ENCODE measurements at regions not wholly inside any gene's neighbourhood (a gene's known extent, or its start where the extent isn't known, plus 50 kb on each side); places are given as distances from the start of the nearest gene placed in this dataset.

DNA sequence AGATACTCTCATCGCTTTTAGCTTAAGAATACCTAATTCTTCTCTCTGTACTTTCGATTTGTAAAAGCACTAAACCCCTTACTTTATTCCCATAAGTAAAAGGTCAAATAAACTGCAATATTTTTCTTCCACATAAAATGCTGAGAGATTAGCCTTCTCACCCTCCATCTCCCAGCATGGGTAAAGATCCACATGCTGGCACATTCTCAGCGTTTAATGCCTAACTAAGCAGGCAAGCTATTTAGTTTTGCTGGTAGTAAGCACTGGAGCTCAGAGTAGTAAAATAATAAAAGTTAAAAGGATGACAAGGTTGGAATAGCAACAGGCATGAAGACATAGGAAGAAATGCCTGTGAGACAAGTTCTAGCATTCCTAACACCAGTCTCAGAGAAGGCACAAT, 65.9 kb upstream of the NEBL start:
- H3K27ac ChIP-seq (ENCODE audit: low read length), result no peak overlapping the region
- H3K27me3 ChIP-seq (ENCODE audit: insufficient read depth, low read length), result no peaks in the 10 kb centered on the region
- no peak overlapping the region for H3K9ac ChIP-seq (ENCODE audit: low read depth, low read length)
- no peaks in the 10 kb centered on the region for H3K9me3 ChIP-seq (ENCODE audit: insufficient read depth, low read depth, low read length)
- no peak overlapping the region for H3K4me3 ChIP-seq (ENCODE audit: low read length)
- H3K36me3 ChIP-seq (ENCODE audit: insufficient read depth, low read depth, low read length), result no peaks in the 10 kb centered on the region
- no peaks in the 10 kb centered on the region for H3K4me1 ChIP-seq (ENCODE audit: insufficient read depth, low read length)

DNA sequence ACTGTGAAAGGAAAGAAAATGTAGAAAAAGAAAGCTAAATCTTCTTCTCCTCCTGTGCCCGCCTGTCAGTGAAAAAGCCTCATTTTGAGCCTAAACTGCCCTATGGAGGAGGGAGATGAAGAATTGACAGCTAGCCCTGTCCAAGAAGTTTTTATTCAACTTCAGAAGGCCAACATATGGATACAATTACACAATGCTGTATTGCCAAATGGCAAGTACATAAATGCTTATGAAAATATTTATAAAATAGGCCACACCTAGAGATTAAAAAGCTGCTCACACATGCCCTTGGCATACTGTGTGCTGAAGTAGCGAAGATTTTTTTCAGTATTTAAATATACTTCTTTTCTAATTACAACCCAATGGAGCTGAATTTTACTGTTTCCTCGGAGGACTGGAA, 65.1 kb upstream of the NEBL start:
- H3K27ac ChIP-seq (ENCODE audit: low read length), result no peak overlapping the region
- no peaks in the 10 kb centered on the region for H3K4me1 ChIP-seq (ENCODE audit: insufficient read depth, low read length)
- no peaks in the 10 kb centered on the region for H3K27me3 ChIP-seq (ENCODE audit: insufficient read depth, low read length)
- no peak overlapping the region for H3K4me3 ChIP-seq (ENCODE audit: low read length)
- no peaks in the 10 kb centered on the region for H3K36me3 ChIP-seq (ENCODE audit: insufficient read depth, low read depth, low read length)
- no peak overlapping the region for H3K9ac ChIP-seq (ENCODE audit: low read depth, low read length)
- no peaks in the 10 kb centered on the region for H3K9me3 ChIP-seq (ENCODE audit: insufficient read depth, low read depth, low read length)

DNA sequence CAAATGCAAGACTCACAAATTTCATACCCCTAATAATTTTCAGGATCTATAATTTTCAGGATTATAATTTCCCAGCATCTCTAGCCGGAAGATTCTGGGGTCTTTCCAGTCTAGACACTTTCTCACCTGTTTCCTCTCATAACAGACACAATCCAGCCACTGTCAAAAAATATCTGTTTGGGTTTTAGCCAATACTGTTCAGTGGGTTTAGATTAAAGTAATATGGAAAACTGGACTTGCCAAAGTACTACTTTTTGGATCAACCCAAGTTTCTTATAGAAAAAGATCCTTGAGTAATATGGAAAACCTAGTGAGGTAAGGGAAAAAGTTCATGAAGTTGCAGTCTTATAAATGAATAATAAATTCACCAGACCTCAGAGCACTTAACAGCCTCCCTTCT, 62.1 kb upstream of the NEBL start:
- no peaks in the 10 kb centered on the region for H3K27me3 ChIP-seq (ENCODE audit: insufficient read depth, low read length)
- H3K9ac ChIP-seq (ENCODE audit: low read depth, low read length), result no peak overlapping the region
- no peaks in the 10 kb centered on the region for H3K36me3 ChIP-seq (ENCODE audit: insufficient read depth, low read depth, low read length)
- H3K4me3 ChIP-seq (ENCODE audit: low read length), result no peak overlapping the region
- H3K9me3 ChIP-seq (ENCODE audit: insufficient read depth, low read depth, low read length), result peaks cover 4% of the 10 kb centered on the region; the same call in 1 of the 2 replicates
- H3K27ac ChIP-seq (ENCODE audit: low read length), result no peak overlapping the region
- H3K4me1 ChIP-seq (ENCODE audit: insufficient read depth, low read length), result 0 out of 2 replicates have a peak, but pooled peaks cover 2% of the 10 kb centered on the region

DNA sequence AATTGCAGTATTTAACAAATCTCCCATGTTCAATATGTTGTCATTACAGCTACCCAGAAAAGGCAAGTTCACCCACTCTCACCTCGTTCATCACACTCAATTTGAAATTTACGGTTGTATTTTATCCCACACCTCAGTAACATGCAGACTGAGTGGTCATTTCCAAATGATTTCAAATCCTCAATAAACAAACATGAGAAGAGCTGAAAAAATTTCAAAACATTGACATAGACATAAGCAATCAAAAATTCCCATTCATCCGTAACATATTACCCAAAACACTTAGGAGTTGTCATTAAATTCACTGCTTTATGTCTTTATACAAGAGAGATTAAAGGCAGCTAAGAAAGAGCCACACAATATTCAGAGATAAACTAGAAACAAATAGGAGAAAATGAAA, 61.7 kb upstream of the NEBL start:
- Histone ChIP-seq H3K9me3 (ENCODE audit: insufficient read depth, low read depth, low read length) (peaks cover 8% of the 10 kb centered on the region; the same call in 1 of the 2 replicates), H3K9ac (ENCODE audit: low read depth, low read length) (no peak overlapping the region), H3K27ac (ENCODE audit: low read length) (no peak overlapping the region), H3K4me3 (ENCODE audit: low read length) (no peak overlapping the region), H3K36me3 (ENCODE audit: insufficient read depth, low read depth, low read length) (no peaks in the 10 kb centered on the region), H3K4me1 (ENCODE audit: insufficient read depth, low read length) (0 out of 2 replicates have a peak, but pooled peaks cover 2% of the 10 kb centered on the region), H3K27me3 (ENCODE audit: insufficient read depth, low read length) (no peaks in the 10 kb centered on the region)

DNA sequence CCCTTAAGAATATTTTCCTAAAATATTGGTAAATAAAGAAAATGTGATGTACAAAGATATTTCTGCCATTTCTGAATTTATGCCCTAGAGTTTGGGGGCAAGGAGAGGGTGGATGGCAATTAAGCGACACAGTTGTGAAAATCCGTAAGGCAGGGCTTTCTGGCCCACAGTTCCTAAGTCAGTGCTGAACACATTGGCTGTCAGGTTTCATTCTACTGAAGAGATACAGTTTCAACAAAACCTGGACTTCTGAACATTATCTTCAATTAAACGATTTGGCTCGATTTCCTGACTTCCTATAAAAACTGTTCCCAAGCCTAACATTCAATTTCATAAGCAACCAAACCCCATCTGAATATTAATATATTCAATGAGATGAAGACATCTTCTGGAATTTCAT, 61.1 kb upstream of the NEBL start:
- Histone ChIP-seq H3K27me3 (ENCODE audit: insufficient read depth, low read length) (no peaks in the 10 kb centered on the region), H3K9ac (ENCODE audit: low read depth, low read length) (no peak overlapping the region)

DNA sequence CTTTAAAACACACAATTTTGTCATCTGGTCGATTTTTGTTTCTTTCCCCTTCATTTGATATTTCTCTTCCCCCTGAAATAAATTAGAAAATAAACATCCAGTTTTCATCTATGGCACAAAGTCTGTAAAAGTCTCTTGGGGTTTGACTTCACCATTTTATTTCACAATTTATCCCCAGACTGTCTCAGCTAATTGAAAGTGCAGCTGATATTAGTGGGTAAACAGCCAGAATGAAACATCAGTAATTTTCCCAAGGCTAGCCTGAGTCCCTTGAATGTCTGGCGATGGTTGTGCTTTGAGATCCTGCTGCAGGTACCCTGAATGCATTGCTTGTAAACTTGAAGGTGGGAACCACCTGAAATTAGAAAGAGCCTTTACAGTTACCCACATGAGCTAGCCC, 60.6 kb upstream of the NEBL start:
- Histone ChIP-seq H3K27ac (ENCODE audit: low read length) (no peak overlapping the region), H3K36me3 (ENCODE audit: insufficient read depth, low read depth, low read length) (no peaks in the 10 kb centered on the region), H3K4me1 (ENCODE audit: insufficient read depth, low read length) (0 out of 2 replicates have a peak, but pooled peaks cover 2% of the 10 kb centered on the region), H3K9ac (ENCODE audit: low read depth, low read length) (no peak overlapping the region), H3K27me3 (ENCODE audit: insufficient read depth, low read length) (no peaks in the 10 kb centered on the region), H3K4me3 (ENCODE audit: low read length) (no peak overlapping the region), H3K9me3 (ENCODE audit: insufficient read depth, low read depth, low read length) (peaks cover 8% of the 10 kb centered on the region; the same call in 1 of the 2 replicates)

More for the DNA sequence above, 61.1 kb upstream of the NEBL start:
- Histone ChIP-seq H3K27ac (ENCODE audit: low read length) (no peak overlapping the region), H3K4me1 (ENCODE audit: insufficient read depth, low read length) (0 out of 2 replicates have a peak, but pooled peaks cover 2% of the 10 kb centered on the region), H3K36me3 (ENCODE audit: insufficient read depth, low read depth, low read length) (no peaks in the 10 kb centered on the region), H3K9me3 (ENCODE audit: insufficient read depth, low read depth, low read length) (peaks cover 8% of the 10 kb centered on the region; the same call in 1 of the 2 replicates), H3K4me3 (ENCODE audit: low read length) (no peak overlapping the region)

DNA sequence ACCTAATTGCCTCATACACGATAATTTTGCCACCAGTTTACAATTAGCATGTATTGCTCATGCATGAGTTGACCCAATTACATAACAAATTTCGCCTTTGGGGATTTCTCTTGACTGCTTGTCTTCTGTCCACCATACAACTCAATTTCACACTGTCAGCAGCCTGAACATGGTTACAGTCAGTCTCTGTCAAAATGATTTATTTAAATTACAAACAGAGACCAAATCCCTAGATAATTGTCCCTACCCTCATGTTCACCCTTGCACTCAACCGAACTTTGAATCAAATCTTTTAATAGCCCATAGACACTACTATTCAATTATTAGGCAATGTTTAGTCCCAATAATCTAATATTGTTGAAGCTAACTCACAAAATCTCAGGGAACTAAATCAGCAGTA, 59.7 kb upstream of the NEBL start:
- H3K27ac ChIP-seq (ENCODE audit: low read length), result no peak overlapping the region
- H3K4me1 ChIP-seq (ENCODE audit: insufficient read depth, low read length), result 0 out of 2 replicates have a peak, but pooled peaks cover 2% of the 10 kb centered on the region
- no peak overlapping the region for H3K9ac ChIP-seq (ENCODE audit: low read depth, low read length)
- H3K9me3 ChIP-seq (ENCODE audit: insufficient read depth, low read depth, low read length), result peaks cover 8% of the 10 kb centered on the region; the same call in 1 of the 2 replicates
- H3K36me3 ChIP-seq (ENCODE audit: insufficient read depth, low read depth, low read length), result no peaks in the 10 kb centered on the region
- no peaks in the 10 kb centered on the region for H3K27me3 ChIP-seq (ENCODE audit: insufficient read depth, low read length)
- no peak overlapping the region for H3K4me3 ChIP-seq (ENCODE audit: low read length)

DNA sequence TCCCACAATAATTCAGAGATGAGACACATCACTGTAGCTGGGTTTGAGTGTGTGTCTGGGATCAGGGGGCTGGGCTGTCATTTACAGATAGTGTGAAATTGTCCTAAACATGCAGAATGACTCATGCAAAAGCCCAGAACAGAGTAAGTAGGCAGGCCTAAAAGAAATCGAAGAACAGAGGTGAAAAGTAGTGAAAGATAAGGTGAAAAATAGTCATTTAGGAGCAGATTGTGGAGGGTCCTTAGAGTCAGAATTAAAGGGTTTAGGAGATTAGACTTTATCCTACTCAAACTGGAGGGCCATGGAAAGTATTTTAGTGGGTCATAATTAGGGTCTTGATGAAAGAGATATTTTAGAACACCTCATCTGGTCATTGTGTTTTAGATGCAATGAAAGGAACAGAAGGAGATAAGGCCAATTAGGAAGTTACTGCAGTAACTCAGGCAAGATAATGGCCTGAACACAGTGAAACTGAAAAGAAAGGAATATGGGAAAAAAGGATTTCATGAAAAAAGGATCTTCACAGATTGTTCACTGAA, 58.3 kb upstream of the NEBL start:
- H3K4me3 ChIP-seq (ENCODE audit: low read length), result no peak overlapping the region
- no peaks in the 10 kb centered on the region for H3K36me3 ChIP-seq (ENCODE audit: insufficient read depth, low read depth, low read length)
- 0 out of 2 replicates have a peak, but pooled peaks cover 2% of the 10 kb centered on the region for H3K4me1 ChIP-seq (ENCODE audit: insufficient read depth, low read length)
- H3K27ac ChIP-seq (ENCODE audit: low read length), result no peak overlapping the region
- peaks cover 8% of the 10 kb centered on the region; the same call in 1 of the 2 replicates for H3K9me3 ChIP-seq (ENCODE audit: insufficient read depth, low read depth, low read length)
- no peak overlapping the region for H3K9ac ChIP-seq (ENCODE audit: low read depth, low read length)
- H3K27me3 ChIP-seq (ENCODE audit: insufficient read depth, low read length), result no peaks in the 10 kb centered on the region

DNA sequence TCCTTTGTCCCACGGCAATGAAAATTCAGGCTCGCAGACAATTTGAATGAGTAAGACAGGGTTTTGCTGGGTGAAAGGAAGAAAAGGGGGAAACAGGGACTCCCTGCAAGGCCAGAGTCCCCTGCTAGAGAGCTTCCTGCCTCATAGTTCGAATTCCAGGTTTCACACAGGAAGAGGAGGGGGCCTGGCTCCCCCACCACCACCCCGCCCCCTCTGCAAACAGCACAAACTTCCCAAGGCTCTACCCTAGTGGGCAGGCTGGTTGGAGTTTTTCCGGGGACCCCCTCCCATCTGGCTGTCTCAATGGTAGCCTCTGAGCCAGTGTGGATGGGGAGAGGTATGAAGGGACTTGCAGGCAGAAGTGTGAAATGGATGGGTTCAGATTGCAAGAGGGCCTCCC, 57.4 kb upstream of the NEBL start:
- peaks cover 8% of the 10 kb centered on the region; the same call in 1 of the 2 replicates for H3K9me3 ChIP-seq (ENCODE audit: insufficient read depth, low read depth, low read length)
- H3K36me3 ChIP-seq (ENCODE audit: insufficient read depth, low read depth, low read length), result no peaks in the 10 kb centered on the region
- no peak overlapping the region for H3K4me3 ChIP-seq (ENCODE audit: low read length)
- H3K4me1 ChIP-seq (ENCODE audit: insufficient read depth, low read length), result peaks cover 2% of the 10 kb centered on the region; the same call in 1 of the 2 replicates
- H3K27me3 ChIP-seq (ENCODE audit: insufficient read depth, low read length), result no peaks in the 10 kb centered on the region
- no peak overlapping the region for H3K9ac ChIP-seq (ENCODE audit: low read depth, low read length)
- H3K27ac ChIP-seq (ENCODE audit: low read length), result no peak overlapping the region

DNA sequence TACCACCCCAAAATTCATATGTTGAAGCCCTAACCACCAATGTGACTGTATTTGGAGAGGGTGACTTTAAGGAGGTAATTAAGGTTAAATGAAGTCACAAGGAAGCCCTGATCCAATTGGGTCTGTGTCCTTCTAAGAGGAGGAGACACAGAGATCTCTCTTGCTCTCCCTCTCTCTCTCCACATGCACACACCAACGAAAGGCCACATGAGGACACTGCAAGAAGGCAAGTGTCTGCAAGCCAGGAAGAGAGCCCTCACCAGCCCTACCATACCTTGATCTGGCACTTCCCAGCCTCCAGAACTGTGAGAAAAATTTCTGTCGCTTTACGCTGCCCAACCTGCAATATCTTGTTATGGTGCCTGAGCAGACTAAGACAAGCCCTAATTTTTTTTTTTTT, 56.0 kb upstream of the NEBL start:
- Histone ChIP-seq H3K9ac (ENCODE audit: low read depth, low read length) (no peak overlapping the region), H3K27ac (ENCODE audit: low read length) (no peak overlapping the region), H3K27me3 (ENCODE audit: insufficient read depth, low read length) (no peaks in the 10 kb centered on the region), H3K9me3 (ENCODE audit: insufficient read depth, low read depth, low read length) (peaks cover 8% of the 10 kb centered on the region; the same call in 1 of the 2 replicates), H3K4me3 (ENCODE audit: low read length) (no peak overlapping the region), H3K4me1 (ENCODE audit: insufficient read depth, low read length) (peaks cover 14% of the 10 kb centered on the region), H3K36me3 (ENCODE audit: insufficient read depth, low read depth, low read length) (no peaks in the 10 kb centered on the region)

DNA sequence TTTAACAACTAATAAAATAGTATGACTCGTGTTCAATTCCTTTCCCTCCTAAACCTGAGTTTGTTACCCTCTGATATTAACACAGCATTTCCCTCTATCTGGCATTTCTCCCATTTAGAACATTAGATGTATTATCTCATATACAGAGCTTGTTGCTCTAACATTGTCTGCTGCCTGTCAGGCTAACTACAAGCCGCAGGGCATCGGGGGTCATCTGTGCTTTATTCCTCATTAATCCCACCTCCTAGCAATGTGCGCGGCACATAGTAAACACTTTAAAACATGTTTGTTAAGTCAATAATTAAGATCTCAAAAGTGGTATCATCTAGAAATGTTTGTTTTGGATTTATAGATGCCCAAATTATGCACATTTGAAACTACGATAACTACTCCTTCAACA, 52.9 kb upstream of the NEBL start:
- no peak overlapping the region for H3K9ac ChIP-seq (ENCODE audit: low read depth, low read length)
- no peak overlapping the region for H3K27ac ChIP-seq (ENCODE audit: low read length)
- peaks cover 12% of the 10 kb centered on the region for H3K4me1 ChIP-seq (ENCODE audit: insufficient read depth, low read length)
- no peaks in the 10 kb centered on the region for H3K36me3 ChIP-seq (ENCODE audit: insufficient read depth, low read depth, low read length)
- H3K4me3 ChIP-seq (ENCODE audit: low read length), result no peak overlapping the region
- H3K9me3 ChIP-seq (ENCODE audit: insufficient read depth, low read depth, low read length), result peaks cover 8% of the 10 kb centered on the region; the same call in 1 of the 2 replicates
- no peaks in the 10 kb centered on the region for H3K27me3 ChIP-seq (ENCODE audit: insufficient read depth, low read length)

DNA sequence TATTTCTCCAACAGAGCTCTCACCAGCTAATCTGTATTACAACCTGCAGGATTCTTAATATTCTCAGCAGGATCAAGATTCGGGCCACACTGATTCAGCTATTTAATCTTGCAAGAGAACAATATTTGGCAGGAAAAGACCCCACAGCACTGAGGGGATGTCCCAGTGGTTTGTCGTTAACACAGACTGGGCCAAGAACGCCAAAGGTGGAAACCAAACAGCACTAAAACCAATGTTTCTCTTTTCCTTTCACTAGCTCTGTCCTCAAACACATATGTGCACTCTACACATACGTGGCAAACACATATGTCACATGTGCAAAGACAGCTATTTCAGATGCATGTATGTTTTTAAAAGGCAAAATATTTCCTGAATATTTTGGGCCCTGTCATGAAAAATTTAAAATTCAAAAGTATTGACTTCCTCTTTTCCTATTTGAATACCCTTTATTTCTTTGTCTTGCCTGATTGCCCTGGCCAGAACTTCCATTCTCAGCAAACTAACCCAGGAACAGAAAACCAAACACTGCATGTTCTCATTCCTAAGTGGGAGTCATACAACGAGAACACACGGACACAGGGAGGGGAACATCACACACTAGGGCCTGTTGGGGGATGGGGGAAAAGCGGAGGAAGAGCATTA, 51.7 kb upstream of the NEBL start:
- Histone ChIP-seq H3K4me3 (ENCODE audit: low read length) (no peak overlapping the region), H3K9me3 (ENCODE audit: insufficient read depth, low read depth, low read length) (no peaks in the 10 kb centered on the region), H3K36me3 (ENCODE audit: insufficient read depth, low read depth, low read length) (no peaks in the 10 kb centered on the region), H3K4me1 (ENCODE audit: insufficient read depth, low read length) (peaks cover 12% of the 10 kb centered on the region), H3K27me3 (ENCODE audit: insufficient read depth, low read length) (no peaks in the 10 kb centered on the region), H3K27ac (ENCODE audit: low read length) (no peak overlapping the region), H3K9ac (ENCODE audit: low read depth, low read length) (no peak overlapping the region)

Measured in iPS-20b (cell line).